ENCODE measurements at regions not wholly inside any gene's neighbourhood (a gene's known extent, or its start where the extent isn't known, plus 50 kb on each side); places are given as distances from the start of the nearest gene placed in this dataset.
"Not testable (repeated sequence)": the region's sequence is repeated elsewhere in the genome, so short reads cannot be mapped to it uniquely, and the experiment has no call there.

GRCh38 chr2:145747715-145748114, 1227.8 kb upstream of the ZEB2 start:
- H3K9me3 ChIP-seq (ENCODE audit: insufficient read depth, low read depth) = no peaks in the 10 kb centered on the region; the same call in 1 of the 2 replicates
- intact Hi-C loops (cut with micrococcal nuclease; ENCODE audit: unreplicated experiment) = no loop called here

DNA sequence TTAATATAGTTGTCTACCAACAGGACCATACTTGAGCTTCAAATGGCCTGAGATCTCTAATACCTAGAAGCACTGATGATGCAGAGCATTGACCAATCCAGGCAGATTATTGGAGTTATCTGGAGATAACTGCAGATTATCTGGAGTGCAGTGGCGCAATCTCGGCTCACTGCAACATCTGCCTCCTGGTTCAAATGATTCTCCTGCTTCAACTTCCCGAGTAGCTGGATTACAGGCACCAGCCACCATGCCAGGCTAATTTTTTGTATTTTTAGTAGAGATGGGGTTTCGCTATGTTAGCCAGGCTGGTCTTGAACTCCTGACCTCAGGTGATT, 1225.4 kb upstream of the ZEB2 start:
- POLR2A ChIA-PET (ENCODE audit: unreplicated experiment); CTCF ChIA-PET; H3K9me2 ChIP-seq (ENCODE audit: insufficient read depth); H2AFZ ChIP-seq; H4K20me1 ChIP-seq (ENCODE audit: insufficient read depth); BruUV-seq (replicated peaks); DNase-seq; H3K27ac ChIP-seq; H3K4me1 ChIP-seq (replicated peaks; ENCODE audit: insufficient read depth); H3K9me3 ChIP-seq (ENCODE audit: insufficient read depth, low read depth); H3K27me3 ChIP-seq (ENCODE audit: insufficient read depth, low read depth); H3K79me2 ChIP-seq (ENCODE audit: low read depth); H3K4me3 ChIP-seq; H3F3A ChIP-seq (ENCODE audit: insufficient read depth, low read depth); H3K36me3 ChIP-seq (ENCODE audit: low read depth); intact Hi-C loops (cut with micrococcal nuclease; ENCODE audit: unreplicated experiment); H3K4me2 ChIP-seq: not testable (repeated sequence)

More at GRCh38 chr2:145747715-145748114, 1227.8 kb upstream of the ZEB2 start:
- Histone ChIP-seq H3K36me3 (ENCODE audit: low read depth) (no peaks in the 10 kb centered on the region), H2AFZ (no peak overlapping the region), H3F3A (ENCODE audit: insufficient read depth, low read depth) (no peaks in the 10 kb centered on the region), H3K79me2 (ENCODE audit: low read depth) (no peaks in the 10 kb centered on the region), H3K4me3 (no peak overlapping the region), H3K27ac (no peak overlapping the region), H3K9me2 (ENCODE audit: insufficient read depth) (no peaks in the 10 kb centered on the region), H3K4me2 (no peak overlapping the region), H3K27me3 (ENCODE audit: insufficient read depth, low read depth) (no peaks in the 10 kb centered on the region), H4K20me1 (ENCODE audit: insufficient read depth) (no peaks in the 10 kb centered on the region), H3K4me1 (replicated peaks; ENCODE audit: insufficient read depth) (no peaks in the 10 kb centered on the region)
- BruUV-seq (replicated peaks) = no TSS peak
- DNase-seq = no peak
- CTCF ChIA-PET = no interaction called here
- TF ChIP-seq EZH2 (IDR thresholded peaks at IDR 0.05; ENCODE audit: low read depth) = no peak
- TF ChIP-seq, protein P1, sequence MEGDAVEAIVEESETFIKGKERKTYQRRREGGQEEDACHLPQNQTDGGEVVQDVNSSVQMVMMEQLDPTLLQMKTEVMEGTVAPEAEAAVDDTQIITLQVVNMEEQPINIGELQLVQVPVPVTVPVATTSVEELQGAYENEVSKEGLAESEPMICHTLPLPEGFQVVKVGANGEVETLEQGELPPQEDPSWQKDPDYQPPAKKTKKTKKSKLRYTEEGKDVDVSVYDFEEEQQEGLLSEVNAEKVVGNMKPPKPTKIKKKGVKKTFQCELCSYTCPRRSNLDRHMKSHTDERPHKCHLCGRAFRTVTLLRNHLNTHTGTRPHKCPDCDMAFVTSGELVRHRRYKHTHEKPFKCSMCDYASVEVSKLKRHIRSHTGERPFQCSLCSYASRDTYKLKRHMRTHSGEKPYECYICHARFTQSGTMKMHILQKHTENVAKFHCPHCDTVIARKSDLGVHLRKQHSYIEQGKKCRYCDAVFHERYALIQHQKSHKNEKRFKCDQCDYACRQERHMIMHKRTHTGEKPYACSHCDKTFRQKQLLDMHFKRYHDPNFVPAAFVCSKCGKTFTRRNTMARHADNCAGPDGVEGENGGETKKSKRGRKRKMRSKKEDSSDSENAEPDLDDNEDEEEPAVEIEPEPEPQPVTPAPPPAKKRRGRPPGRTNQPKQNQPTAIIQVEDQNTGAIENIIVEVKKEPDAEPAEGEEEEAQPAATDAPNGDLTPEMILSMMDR (conservative IDR thresholded peaks at IDR 0.05) = no peak
- POLR2A ChIA-PET (ENCODE audit: unreplicated experiment) = no interaction called here

DNA sequence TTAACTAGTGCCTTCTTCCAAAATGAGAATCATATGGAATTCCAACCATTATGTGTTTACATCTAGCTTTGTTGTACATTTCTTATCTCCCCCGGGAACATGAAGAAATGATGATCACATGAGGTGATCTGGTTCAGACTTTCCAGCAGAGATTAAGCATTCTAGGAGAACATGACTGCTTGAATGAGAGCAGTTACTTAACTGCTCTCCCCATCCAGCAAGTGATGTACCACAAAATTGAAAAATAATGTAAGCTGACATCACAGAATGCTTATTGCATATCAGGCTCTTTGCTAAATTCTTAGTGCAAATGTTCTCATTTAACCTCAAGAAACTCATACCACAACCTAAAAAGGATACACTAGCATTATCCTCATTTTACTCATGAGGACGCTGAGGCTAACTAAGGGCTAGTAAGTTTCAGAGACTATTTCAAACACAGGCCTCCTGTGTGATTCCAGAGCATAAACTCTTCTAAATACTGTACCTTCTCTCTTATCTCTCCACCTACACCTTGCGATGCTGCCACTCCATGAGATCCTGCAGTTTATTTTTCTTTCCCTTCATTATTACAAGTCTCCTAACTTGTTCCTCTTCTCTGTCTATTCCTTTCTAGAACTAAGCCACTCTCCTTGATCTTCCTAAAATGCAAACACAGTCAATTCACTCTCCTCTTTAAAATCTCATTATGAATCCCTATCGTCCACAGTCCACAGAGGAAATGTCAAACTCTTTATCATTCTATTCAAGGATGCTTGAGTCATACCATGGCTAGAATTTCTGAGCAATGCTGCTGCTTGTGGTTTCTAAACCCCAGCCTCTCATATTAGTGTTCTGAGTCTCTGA, 1224.8 kb upstream of the ZEB2 start:
- Histone ChIP-seq H3K79me2 (ENCODE audit: low read depth) (no peaks in the 10 kb centered on the region), H3K4me1 (replicated peaks; ENCODE audit: insufficient read depth) (no peaks in the 10 kb centered on the region), H2AFZ (no peak overlapping the region), H3K27ac (no peak overlapping the region), H3K36me3 (ENCODE audit: low read depth) (no peaks in the 10 kb centered on the region), H3K9me2 (ENCODE audit: insufficient read depth) (no peaks in the 10 kb centered on the region), H3K4me3 (no peak overlapping the region), H3K4me2 (no peak overlapping the region), H3F3A (ENCODE audit: insufficient read depth, low read depth) (no peaks in the 10 kb centered on the region), H3K27me3 (ENCODE audit: insufficient read depth, low read depth) (no peaks in the 10 kb centered on the region), H3K9me3 (ENCODE audit: insufficient read depth, low read depth) (no peaks in the 10 kb centered on the region), H4K20me1 (ENCODE audit: insufficient read depth) (no peaks in the 10 kb centered on the region)
- TF ChIP-seq, protein P1 (conservative IDR thresholded peaks at IDR 0.05) = no peak
- TF ChIP-seq EZH2 (IDR thresholded peaks at IDR 0.05; ENCODE audit: low read depth) = no peak
- DNase-seq = no peak
- ChIA-PET POLR2A (ENCODE audit: unreplicated experiment) (no interaction called here), CTCF (no interaction called here)
- no TSS peak for BruUV-seq (replicated peaks)
- intact Hi-C loops (cut with micrococcal nuclease; ENCODE audit: unreplicated experiment) = no loop called here

- no peak for DNase-seq
- Histone ChIP-seq H3K4me2 (no peak overlapping the region), H3K9me2 (ENCODE audit: insufficient read depth) (no peaks in the 10 kb centered on the region), H3K4me1 (replicated peaks; ENCODE audit: insufficient read depth) (no peaks in the 10 kb centered on the region), H3K79me2 (ENCODE audit: low read depth) (no peaks in the 10 kb centered on the region), H3F3A (ENCODE audit: insufficient read depth, low read depth) (no peaks in the 10 kb centered on the region), H4K20me1 (ENCODE audit: insufficient read depth) (no peaks in the 10 kb centered on the region), H3K36me3 (ENCODE audit: low read depth) (no peaks in the 10 kb centered on the region), H3K27me3 (ENCODE audit: insufficient read depth, low read depth) (no peaks in the 10 kb centered on the region), H2AFZ (no peak overlapping the region), H3K27ac (no peak overlapping the region), H3K9me3 (ENCODE audit: insufficient read depth, low read depth) (no peaks in the 10 kb centered on the region), H3K4me3 (no peak overlapping the region)
- ChIA-PET CTCF (no interaction called here), POLR2A (ENCODE audit: unreplicated experiment) (no interaction called here)
- intact Hi-C loops (cut with micrococcal nuclease; ENCODE audit: unreplicated experiment) = no loop called here
- TF ChIP-seq, protein P1 (conservative IDR thresholded peaks at IDR 0.05) = no peak
- no peak for TF ChIP-seq EZH2 (IDR thresholded peaks at IDR 0.05; ENCODE audit: low read depth)
- no TSS peak for BruUV-seq (replicated peaks)
These were observed 1223.1 kb upstream of the ZEB2 start for GRCh38 chr2:145743011-145743410.
